HG02970 (cell line): ENCODE measurements at regions not wholly inside any gene's neighbourhood (a gene's known extent, or its start where the extent isn't known, plus 50 kb on each side); places are given as distances from the start of the nearest gene placed in this dataset.
"Not testable (repeated sequence)": the region's sequence is repeated elsewhere in the genome, so short reads cannot be mapped to it uniquely, and the experiment has no call there.

ENCODE experiments used
- ATAC-seq: cut with Tn5 transposase; IDR thresholded peaks from one replicate; pipeline ENCODE4 v1.9.1; 2021; ENCODE audit warnings: mild to moderate bottlenecking, moderate library complexity, moderate number of reproducible peaks; ENCODE audit not compliant: unreplicated experiment, low FRiP score

DNA sequence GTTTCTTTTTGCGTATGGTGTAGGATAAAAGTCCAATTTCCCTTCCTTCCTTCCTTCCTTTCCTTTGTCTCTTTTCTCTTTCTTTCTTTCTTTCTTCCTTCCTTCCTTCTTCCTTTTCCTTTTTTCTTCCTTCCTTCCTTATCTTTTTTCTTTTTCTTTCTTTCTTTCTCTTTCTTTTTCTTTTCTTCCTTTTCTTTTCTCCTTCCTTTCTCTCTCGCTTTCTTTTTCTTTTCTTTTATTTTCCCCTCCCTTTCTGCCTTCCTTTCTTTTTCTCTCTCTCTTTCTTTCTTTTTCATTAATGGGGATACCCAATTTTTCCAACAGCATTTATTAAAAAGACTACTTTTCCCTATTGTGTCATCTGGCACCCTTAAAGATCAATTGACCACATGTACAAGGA lies 1359.7 kb downstream of the FAM181B start:
- no peak for ATAC-seq

DNA sequence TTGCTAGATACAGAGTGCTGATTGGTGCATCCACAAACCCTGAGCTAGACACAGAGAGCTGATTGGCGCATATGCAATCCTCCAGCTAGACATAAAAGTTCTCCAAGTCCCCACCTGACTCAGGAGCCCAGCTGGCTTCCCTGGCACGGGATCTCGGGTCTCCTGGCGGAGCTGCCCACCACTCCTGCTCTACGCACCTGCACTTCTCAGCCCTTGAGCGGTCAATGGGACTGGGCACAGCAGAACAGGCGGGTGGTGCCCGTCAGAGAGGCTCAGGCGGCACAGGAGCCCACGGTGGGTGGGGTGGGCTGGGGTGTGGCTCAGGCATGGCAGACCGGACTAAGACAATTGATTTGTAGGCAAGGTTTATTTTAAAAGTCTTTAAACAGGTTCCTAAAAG lies 1365.5 kb downstream of the FAM181B start:
- no peak for ATAC-seq

DNA sequence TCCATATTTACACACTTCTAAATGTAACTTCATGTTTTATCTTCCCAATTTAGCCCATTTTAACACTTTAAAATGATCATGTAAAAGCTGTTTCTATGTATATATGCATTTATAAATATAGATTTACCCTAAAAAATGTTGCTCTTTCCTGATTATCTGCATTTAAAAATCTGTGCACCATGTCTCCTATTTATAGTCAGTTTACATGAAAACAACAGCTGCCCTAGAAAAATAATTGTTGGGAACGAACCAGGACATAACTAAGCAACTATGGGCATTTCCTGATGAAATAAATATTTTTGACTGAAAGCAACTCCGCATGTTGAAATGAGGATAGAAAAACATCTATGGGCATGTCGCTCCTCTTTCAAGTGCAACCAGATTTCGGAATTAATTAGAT lies 1368.2 kb downstream of the FAM181B start:
- no peak for ATAC-seq

DNA sequence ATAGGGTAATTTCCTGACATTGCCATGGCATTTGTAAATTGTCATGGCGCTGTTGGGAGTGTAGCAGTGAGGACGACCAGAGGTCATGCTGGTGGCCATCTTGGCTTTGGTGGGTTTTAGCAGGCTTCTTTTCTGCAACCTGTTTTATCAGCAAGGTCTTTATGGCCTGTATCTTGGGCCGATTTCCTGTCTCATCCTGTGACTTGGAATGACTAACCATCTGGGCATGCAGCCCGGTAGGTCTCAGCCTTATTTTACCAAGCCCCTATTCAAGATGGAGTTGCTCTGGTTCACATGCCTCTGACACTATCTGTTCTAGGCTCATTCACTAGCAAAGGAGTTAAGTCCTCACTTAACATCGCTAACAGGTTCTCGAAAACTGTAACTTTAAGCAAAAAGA lies 1374.2 kb downstream of the FAM181B start:
- ATAC-seq, result no peak

DNA sequence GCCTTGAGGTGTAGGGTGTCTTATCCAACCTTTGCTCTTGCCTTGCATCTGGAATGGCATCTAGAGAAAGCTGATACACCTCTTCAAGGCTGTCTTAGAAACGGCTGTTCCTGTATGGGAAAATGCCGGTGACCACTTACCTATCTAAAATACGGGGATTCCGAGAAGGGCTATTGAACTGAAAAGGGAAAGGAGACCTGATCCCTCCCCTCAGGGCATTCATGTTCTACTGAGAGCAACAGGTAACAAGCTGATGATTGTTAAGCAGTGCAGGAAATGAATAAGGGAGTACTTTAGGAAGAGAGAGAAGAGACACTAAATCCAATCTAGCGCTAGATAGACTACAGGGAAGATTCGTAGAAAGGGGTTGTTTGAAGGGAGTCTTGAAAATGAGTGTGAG lies 1388.1 kb downstream of the FAM181B start:
- ATAC-seq, result no peak

DNA sequence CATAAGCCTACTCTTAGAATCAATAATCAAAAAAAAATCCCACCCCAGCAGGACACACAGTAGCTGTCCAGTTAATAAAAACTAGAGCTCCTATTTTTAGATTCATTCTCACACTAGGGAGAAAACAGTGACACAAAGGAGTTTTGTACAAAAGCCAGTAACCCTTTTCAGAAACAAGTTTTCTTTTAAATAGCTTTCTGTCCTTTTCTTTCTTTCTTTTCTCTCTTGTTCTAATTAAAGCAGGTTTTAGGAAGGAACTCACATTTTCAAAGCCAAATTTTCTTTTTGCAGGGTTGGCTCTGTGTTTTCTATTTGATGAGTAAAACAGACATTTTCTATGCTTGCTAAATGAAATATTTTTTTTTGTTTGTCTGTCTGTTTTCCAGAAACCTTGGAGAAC lies 1390.7 kb downstream of the FAM181B start:
- ATAC-seq, result no peak

DNA sequence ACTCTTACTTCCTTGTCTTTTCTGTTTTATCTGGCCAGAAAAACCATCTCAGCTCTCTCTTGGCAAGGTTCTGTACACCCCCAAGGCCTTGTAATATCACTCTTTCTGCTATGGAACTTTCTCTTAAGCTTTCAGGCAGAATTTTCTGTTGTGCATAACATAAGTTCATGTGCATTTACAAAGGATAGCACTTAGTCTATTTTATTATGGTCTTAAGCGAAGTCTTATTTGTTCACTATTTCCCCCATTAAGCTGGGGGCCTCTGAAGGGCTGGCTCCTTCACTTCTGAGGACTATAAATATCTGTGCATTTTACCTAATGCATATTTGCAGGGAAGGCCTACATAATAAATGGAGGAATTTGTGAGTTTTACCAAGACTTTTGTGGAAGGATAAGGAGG lies 1393.4 kb downstream of the FAM181B start:
- ATAC-seq, result no peak

DNA sequence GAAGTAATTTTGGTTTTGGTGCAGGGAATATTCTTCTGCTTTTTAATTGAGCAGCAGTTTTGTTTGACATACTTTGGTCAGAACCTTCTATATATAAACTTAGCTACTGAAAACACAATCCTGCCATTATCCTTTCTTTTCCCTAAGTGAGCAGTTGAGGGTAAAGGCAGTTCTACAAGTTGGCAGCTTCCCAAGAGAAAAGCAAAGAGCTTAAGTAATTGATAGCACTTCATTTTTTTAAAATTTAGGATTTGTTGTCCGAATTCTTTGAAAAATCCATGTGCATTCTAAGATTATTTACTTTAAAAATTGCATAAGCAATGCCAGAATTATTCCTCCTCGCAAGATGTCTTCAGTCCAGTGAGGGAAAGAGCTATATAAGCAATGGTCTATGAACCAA lies 1394.1 kb downstream of the FAM181B start:
- ATAC-seq, result no peak

DNA sequence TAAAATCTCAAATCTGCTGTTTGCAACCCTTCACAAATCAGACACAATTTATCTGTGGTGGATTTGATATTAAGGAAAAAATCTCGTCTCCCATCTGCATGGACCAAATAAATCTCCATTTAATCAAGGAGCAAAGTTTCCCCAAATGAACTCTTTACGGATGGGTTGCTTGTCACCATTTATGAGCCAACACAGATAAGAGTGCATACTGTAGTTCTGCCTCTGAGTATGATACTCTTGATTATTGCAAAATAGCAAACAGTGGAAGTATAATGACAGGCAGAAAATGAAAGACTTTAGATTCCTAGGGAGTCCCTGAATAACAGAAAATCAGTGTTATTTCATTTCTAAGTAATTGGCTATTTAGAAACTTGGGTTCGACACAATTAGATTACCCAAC lies 1395.9 kb downstream of the FAM181B start:
- ATAC-seq, result no peak

DNA sequence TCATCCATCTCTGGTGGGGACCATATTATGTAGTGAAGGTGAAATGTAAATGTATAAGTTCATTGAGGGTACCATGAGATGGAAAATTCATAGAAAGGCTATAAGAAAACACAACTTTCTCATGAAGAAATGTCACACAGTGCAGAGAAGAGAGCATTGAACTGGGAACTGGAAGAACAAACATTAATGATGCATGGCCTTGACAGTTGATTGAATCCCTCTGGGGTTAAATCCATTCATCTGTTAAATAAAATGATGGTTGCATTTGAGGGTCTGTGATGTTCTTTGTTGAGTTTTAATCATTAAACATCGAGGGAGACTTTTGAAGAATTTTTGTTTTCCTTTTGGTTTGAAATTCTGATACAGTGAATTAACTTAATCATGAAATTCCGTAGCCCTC lies 1401.4 kb downstream of the FAM181B start:
- ATAC-seq, result no peak

DNA sequence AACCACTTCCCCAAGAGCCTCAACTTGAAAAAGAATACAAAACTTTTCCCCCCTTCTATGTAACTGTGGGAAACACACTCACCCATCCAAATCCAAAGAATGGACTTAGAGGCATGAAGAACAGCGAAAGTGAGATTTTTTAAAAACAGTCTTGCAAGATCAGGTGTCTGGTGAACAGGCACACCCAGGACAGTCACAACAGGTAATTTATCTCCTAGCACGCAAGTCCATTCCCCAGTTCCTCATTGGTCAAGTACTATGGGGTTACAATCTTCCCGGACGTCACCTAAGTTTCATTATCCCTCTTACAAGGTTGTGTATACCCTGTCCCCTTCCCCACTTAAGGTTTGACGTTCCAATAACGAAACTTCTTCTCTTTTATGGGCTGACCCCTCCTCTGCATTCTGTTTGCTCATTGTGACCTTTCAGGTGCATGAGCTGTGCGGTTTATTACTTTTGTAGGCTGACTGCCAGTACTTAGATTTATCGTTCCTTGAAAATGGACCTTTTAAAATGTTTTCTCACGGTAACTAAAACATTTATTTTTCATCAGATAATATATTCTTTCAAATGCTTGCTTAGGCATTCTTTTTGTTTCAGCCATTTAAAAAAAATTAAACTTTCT lies 1401.9 kb downstream of the FAM181B start:
- no peak for ATAC-seq

DNA sequence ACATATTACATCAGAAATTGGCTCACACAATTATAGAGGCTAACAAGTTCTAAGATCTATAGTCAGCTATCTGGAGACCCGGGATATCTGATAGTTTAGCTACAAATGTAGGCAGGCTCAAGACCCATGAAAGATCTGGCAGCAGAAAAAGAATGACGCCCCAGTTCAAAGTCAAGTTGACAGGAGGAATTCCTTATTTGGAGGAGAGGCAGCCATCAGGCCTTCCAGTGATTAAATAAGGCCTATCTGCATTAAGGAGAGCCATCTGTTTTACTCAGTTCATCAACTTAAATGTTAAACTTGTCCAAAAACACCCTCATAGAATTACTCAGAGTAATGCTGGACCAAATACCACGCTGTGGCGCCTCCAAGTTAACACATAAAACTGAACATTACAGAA lies 1402.6 kb downstream of the FAM181B start:
- no peak for ATAC-seq

DNA sequence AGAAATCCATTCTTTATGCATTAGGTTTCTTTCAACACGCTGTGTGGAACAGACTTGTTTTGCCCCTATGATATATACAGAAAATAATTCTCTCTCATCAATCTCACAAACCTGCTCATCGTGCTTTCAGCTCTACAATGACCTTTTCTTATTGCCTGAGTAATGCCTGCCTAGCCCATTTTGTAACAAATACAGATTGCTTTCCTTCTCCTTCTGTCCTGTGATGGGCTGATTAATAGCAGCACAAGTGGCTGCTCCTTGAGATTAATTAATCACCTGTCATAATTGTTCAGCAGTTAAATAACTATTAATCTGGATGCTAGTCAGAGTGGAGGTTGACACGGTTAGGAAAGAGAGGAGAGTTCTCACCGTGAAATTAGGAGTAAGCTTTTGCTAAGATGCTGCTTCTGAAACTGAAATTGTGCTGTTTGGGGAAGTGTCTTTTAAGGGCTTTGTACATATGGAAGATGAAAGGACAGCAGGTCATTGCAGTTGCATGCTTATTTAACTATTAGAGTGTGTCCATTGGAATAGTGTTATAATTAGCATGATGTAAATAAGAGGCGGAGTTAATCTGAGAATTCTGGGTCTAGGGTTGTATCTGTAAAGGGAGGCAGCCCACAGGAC lies 1430.5 kb downstream of the FAM181B start:
- no peak for ATAC-seq

DNA sequence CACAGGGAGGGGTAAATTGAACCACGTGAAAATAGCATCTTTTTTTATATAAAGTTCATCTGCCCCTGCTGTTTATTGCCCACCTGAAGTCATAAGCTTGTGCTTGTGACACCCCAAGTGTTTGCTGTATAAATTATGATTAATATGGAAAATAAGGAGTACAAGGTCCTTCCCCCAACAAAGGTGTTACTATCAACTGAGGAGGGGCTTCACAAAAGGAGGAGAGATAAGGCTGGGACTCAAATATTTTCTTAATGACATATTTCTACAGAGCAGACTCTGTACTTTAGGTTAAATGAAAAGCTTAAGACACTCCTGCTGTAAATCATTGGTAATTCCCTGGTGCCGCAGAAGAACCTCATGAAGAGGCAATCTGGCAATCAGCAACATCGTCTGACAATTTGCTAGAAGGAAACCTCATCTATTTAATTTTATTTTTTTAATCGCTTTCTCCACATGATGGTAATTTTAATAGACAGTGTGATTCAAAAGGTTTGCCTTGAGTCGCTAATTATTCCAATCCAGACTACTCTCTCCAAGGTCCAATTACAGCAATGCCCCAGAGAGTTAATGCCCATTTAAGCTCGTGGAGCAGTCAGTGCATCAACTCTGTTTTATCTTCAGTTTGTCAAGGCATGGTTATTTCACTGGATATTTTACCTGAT lies 1432.4 kb downstream of the FAM181B start:
- no peak for ATAC-seq

DNA sequence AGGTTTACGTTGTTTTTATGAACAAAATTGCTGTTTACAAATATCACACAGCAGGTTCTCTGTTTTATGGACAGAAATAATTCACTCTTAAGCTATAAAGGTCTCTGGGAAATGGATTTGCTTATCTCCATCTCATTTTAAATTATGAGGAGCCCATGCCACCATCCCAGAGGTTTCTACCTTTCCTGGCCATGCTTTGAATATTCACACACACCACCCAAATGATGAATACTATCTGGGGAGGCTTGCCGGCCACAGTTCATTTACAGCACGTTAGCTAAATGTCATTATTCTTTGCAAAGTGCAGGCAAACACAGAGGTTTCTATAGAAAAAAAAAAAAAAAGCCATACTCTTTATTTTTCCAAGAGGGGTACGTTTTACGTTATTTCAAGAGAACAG lies 1446.7 kb downstream of the FAM181B start:
- ATAC-seq, result no peak

DNA sequence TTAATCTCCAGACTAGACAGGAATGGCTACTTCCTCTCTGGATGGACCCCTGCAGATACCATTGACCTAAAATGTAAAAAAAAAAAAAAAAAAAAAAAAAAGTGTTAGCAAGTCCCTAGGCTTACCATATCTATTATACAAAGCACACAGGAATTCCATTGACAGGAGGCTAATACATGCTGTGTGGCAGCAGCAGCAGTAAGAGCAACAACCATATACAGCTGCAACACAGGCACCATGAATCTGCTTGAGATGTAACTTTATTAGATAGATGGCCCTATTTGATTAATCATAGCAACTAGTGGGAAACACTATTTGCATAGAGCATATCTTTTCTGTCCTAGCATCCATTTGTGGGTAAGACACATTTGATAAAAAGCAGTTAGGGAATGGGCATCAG lies 1447.1 kb downstream of the FAM181B start:
- ATAC-seq, result no peak

DNA sequence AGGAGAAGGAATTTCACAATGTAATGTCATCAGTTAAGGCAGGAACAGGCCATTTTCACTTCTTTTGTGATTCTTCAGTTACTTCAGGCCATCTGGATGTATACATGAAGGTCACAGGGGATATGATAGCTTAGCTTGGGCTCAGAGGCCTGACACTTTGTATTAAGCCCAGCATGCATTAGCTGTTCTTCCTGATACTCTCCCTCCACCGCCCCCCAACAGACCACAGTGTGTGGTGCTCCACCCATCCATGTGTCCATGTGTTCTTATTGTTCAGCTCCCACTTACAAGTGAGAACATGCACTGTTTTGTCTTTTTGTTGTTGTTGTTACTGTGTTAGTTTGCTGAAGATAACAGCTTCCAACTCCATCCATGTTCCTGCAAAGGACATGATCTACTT lies 1453.4 kb downstream of the FAM181B start:
- not testable (repeated sequence) for ATAC-seq

DNA sequence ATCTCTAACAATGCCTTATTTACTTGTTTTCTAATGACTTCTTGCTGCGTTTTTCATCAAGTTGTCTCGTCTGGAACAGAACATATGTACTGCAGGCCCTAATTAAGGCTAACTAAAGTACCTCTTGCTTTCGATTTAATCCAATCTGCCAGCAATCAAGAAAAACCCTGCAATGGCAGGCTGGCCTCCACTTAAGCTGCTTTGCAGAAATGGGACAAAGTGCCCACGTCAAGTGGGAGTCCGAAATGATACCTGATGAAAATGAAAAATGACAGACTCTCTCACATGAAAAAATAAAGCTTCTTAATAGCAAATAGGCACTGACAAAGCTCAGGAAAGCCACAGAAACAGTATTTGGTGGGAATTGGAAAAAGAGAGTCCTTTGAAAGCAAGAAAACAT lies 1454.7 kb downstream of the FAM181B start:
- no peak for ATAC-seq

DNA sequence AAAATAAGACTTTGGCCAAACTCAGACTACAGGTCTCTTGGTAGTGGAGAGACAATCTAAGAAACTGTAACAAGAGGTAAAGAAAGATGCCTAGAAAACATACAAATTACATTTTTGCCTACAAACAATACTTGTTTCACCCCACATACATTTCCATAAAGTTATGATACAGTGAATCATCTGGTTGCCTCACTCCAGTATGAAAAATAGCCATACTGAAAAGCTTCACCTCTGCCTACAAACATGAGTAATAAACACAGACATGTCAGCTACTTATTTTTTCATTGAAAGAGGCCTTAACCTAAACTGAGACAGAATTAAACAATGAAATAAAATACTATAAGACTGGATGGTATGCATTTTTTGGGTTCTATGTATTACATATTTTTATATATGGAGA lies 1463.0 kb downstream of the FAM181B start:
- no peak for ATAC-seq

DNA sequence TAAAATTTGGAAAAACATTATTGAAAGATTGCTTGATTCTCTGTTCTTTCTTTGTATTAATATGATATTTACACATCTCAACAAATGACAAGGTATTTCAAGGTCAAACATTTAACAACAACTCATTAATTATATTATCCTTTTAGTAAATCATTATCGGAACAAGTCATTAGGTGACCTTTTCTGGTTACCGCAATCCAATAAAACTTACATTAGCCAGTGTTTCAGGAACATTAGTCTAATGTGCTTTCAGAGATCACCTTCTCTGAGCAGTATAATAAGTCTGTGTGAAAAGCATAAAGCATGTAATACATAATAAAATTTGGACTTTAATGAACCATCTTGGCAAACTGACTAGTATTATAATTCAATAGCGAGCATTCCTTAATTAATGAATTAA lies 1466.4 kb downstream of the FAM181B start:
- no peak for ATAC-seq

DNA sequence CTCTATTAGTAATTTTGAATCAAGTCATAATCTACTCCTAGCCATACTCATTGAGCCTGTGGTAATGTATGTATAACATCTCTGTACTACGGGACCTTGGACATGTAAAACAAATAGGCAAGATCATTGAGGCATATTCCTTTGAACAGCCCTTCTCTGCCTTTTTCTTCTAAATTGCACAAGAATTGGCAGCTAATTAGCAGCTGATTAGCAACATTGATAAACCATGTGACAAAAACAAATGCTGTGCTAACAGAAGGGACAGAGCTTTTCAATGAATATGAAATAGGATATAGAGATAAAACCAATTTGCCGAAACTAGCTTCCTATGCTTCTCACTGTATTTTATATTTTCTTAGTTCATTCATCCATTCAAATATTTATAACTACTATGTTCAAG lies 1474.2 kb downstream of the FAM181B start:
- ATAC-seq, result no peak

DNA sequence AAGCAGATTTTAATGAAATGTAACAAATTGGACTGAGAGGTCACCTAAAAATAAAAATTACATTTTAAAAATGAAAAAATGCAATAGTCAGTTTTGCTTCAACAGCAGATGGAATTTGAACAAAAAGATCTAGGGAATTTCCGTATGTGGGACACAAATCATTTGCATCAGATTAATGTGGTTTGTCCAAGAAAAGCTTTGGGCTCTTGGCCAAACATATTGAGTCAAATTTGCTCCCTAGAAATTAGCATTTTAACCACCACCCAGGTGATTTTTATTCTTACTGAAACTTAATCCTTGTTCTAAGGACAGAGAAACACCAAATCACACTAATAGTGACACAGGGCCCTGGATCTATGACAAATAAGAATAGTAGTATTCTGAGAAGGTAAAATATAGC lies 1477.8 kb downstream of the FAM181B start:
- ATAC-seq, result no peak
